ENCODE measurements at regions not wholly inside any gene's neighbourhood (a gene's known extent, or its start where the extent isn't known, plus 50 kb on each side); places are given as distances from the start of the nearest gene placed in this dataset.

- TF ChIP-seq, protein P1, sequence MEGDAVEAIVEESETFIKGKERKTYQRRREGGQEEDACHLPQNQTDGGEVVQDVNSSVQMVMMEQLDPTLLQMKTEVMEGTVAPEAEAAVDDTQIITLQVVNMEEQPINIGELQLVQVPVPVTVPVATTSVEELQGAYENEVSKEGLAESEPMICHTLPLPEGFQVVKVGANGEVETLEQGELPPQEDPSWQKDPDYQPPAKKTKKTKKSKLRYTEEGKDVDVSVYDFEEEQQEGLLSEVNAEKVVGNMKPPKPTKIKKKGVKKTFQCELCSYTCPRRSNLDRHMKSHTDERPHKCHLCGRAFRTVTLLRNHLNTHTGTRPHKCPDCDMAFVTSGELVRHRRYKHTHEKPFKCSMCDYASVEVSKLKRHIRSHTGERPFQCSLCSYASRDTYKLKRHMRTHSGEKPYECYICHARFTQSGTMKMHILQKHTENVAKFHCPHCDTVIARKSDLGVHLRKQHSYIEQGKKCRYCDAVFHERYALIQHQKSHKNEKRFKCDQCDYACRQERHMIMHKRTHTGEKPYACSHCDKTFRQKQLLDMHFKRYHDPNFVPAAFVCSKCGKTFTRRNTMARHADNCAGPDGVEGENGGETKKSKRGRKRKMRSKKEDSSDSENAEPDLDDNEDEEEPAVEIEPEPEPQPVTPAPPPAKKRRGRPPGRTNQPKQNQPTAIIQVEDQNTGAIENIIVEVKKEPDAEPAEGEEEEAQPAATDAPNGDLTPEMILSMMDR (IDR thresholded peaks at IDR 0.05): no peak
- TF ChIP-seq POLR2A (IDR thresholded peaks at IDR 0.05): no peak
These were observed 74.9 kb upstream of the KLF7 start for GRCh38 chr2:207240649-207241048.

All from heart left ventricle (tissue), 13 donors.